Neural progenitor cell (in vitro differentiated cells): ENCODE measurements at regions not wholly inside any gene's neighbourhood (a gene's known extent, or its start where the extent isn't known, plus 50 kb on each side); places are given as distances from the start of the nearest gene placed in this dataset.

Experiments
- DNase-seq: peaks from one replicate; pipeline ENCODE4 v3.0.0-alpha.2; 2016; ENCODE audit warnings: low spot score
- H2AFZ ChIP-seq: fragments of 200-600 bp; sonication (generic); replicated peaks from 2 replicates; pipeline ENCODE4 v1.6.1; 2016; ENCODE audit warnings: antibody characterized with exemption
- H3F3A ChIP-seq: fragments of 200-600 bp; sonication (generic); 2 replicates; pipeline ENCODE4 v1.6.1; 2016; ENCODE audit warnings: antibody characterized with exemption, low read depth
- H3K27ac ChIP-seq: fragments of 200-600 bp; sonication (generic); 2 replicates; pipeline ENCODE4 v1.5.1; 2016; ENCODE audit warnings: mild to moderate bottlenecking
- H3K27me3 ChIP-seq: fragments of 200-600 bp; sonication (generic); 2 replicates; pipeline ENCODE4 v1.6.1; 2016; ENCODE audit warnings: mild to moderate bottlenecking, moderate library complexity
- H3K36me3 ChIP-seq: fragments of 200-600 bp; sonication (generic); 2 replicates; pipeline ENCODE4 v1.5.1; 2016
- H3K4me1 ChIP-seq: fragments of 200-600 bp; sonication (generic); 2 replicates; pipeline ENCODE4 v1.6.1; 2016; ENCODE audit warnings: mixed run types
- H3K4me2 ChIP-seq: fragments of 200-600 bp; sonication (generic); 2 replicates; pipeline ENCODE4 v1.6.1; 2016
- H3K4me3 ChIP-seq: fragments of 200-600 bp; sonication (generic); 2 replicates; pipeline ENCODE4 v1.5.1; 2016
- H3K79me2 ChIP-seq: fragments of 200-600 bp; sonication (generic); 2 replicates; pipeline ENCODE4 v1.6.1; 2016; ENCODE audit warnings: low read depth
- H3K9ac ChIP-seq: fragments of 200-600 bp; sonication (generic); 2 replicates; pipeline ENCODE4 v1.6.1; 2016
- H3K9me3 ChIP-seq: fragments of 200-600 bp; sonication (generic); 2 replicates; pipeline ENCODE4 v1.5.1; 2016; ENCODE audit warnings: low read depth
- H4K20me1 ChIP-seq: fragments of 200-600 bp; sonication (generic); 2 replicates; pipeline ENCODE4 v1.6.1; 2016; ENCODE audit warnings: low read depth
- H3K27ac Mint-ChIP-seq: 3 replicates; pipeline ENCODE4 v1.8.0; 2021; ENCODE audit warnings: mixed read lengths
- H3K27me3 Mint-ChIP-seq: 2 replicates; pipeline ENCODE4 v1.8.0; 2022; ENCODE audit warnings: low read depth, mild to moderate bottlenecking, inconsistent platforms, moderate library complexity, mixed read lengths; ENCODE audit not compliant: insufficient read depth
- H3K36me3 Mint-ChIP-seq: 3 replicates; pipeline ENCODE4 v1.8.0; 2021; ENCODE audit warnings: mixed read lengths
- H3K4me1 Mint-ChIP-seq: 3 replicates; pipeline ENCODE4 v1.8.0; 2021; ENCODE audit warnings: mixed read lengths
- H3K4me3 Mint-ChIP-seq: 3 replicates; pipeline ENCODE4 v1.8.0; 2021; ENCODE audit warnings: mild to moderate bottlenecking, moderate library complexity, mixed read lengths
- H3K9me3 Mint-ChIP-seq: 3 replicates; pipeline ENCODE4 v1.8.0; 2020; ENCODE audit warnings: mixed read lengths
- CTCF ChIP-seq: fragments of 200-600 bp; sonication (generic); IDR thresholded peaks from 2 replicates; pipeline ENCODE4 v1.5.1; 2017; ENCODE audit warnings: antibody characterized with exemption, mild to moderate bottlenecking
- EZH2 ChIP-seq: fragments of 200-600 bp; sonication (generic); IDR thresholded peaks from 2 replicates; pipeline ENCODE4 v1.6.1; 2017; ENCODE audit warnings: antibody characterized with exemption, mild to moderate bottlenecking, moderate library complexity
- EZH2phosphoT487 ChIP-seq: fragments of 200-600 bp; sonication (generic); IDR thresholded peaks from 2 replicates; pipeline ENCODE4 v1.6.1; 2017; ENCODE audit warnings: antibody characterized with exemption

GRCh38 chr5:157933005-157933404 is 74.1 kb upstream of the CLINT1 start:
- H3K4me1 ChIP-seq: no peaks in the 10 kb centered on the region
- Mint-ChIP-seq H3K27me3 (peaks cover 5% of the 10 kb centered on the region), H3K4me1 (no peaks in the 10 kb centered on the region), H3K27ac (no peak overlapping the region), H3K4me3 (no peak overlapping the region), H3K9me3 (peaks cover 8% of the 10 kb centered on the region), H3K36me3 (no peaks in the 10 kb centered on the region)
- H3K9me3 ChIP-seq: no peaks in the 10 kb centered on the region
- H3K27ac ChIP-seq: no peak overlapping the region
- no peak overlapping the region for H3K4me3 ChIP-seq
- H3K36me3 ChIP-seq: no peaks in the 10 kb centered on the region
- H3K9ac ChIP-seq: no peak overlapping the region
- H4K20me1 ChIP-seq: no peaks in the 10 kb centered on the region
- H3K4me2 ChIP-seq: no peak overlapping the region
- H3K27me3 ChIP-seq: no peaks in the 10 kb centered on the region
- H3K79me2 ChIP-seq: no peaks in the 10 kb centered on the region
- TF ChIP-seq EZH2 (no peak), EZH2phosphoT487 (no peak), CTCF (no peak)
- H3F3A ChIP-seq: no peaks in the 10 kb centered on the region
- no peak for DNase-seq
- H2AFZ ChIP-seq: no peak overlapping the region

- H3K36me3 ChIP-seq: no peaks in the 10 kb centered on the region
- no peak overlapping the region for H3K9ac ChIP-seq
- Mint-ChIP-seq H3K4me1 (peaks cover 16% of the 10 kb centered on the region), H3K4me3 (no peak overlapping the region), H3K27ac (no peak overlapping the region), H3K27me3 (peaks cover 2% of the 10 kb centered on the region), H3K9me3 (peaks cover 8% of the 10 kb centered on the region), H3K36me3 (no peaks in the 10 kb centered on the region)
- H3K4me2 ChIP-seq: no peak overlapping the region
- no peak overlapping the region for H2AFZ ChIP-seq
- no peaks in the 10 kb centered on the region for H3K79me2 ChIP-seq
- no peak overlapping the region for H3K27ac ChIP-seq
- H3K4me3 ChIP-seq: no peak overlapping the region
- no peak for DNase-seq
- TF ChIP-seq CTCF (no peak), EZH2phosphoT487 (no peak), EZH2 (no peak)
- no peaks in the 10 kb centered on the region for H3K27me3 ChIP-seq
- H4K20me1 ChIP-seq: no peaks in the 10 kb centered on the region
- H3K9me3 ChIP-seq: no peaks in the 10 kb centered on the region
- peaks cover 6% of the 10 kb centered on the region for H3F3A ChIP-seq
- H3K4me1 ChIP-seq: peaks cover 11% of the 10 kb centered on the region
Observed at GRCh38 chr5:157930710-157931109, 71.8 kb upstream of the CLINT1 start.

GRCh38 chr5:157926977-157927376 is 68.0 kb upstream of the CLINT1 start:
- H3K36me3 Mint-ChIP-seq: no peaks in the 10 kb centered on the region
- Histone ChIP-seq H3K9ac (no peak overlapping the region), H3K36me3 (no peaks in the 10 kb centered on the region), H4K20me1 (no peaks in the 10 kb centered on the region), H3K4me1 (peaks cover 11% of the 10 kb centered on the region), H3K27ac (no peak overlapping the region), H2AFZ (no peak overlapping the region), H3F3A (peaks cover 6% of the 10 kb centered on the region), H3K4me2 (no peak overlapping the region), H3K9me3 (no peaks in the 10 kb centered on the region), H3K27me3 (no peaks in the 10 kb centered on the region), H3K4me3 (no peak overlapping the region), H3K79me2 (no peaks in the 10 kb centered on the region)
- H3K9me3 Mint-ChIP-seq: peaks cover 3% of the 10 kb centered on the region
- TF ChIP-seq EZH2phosphoT487 (no peak), CTCF (no peak), EZH2 (no peak)
- H3K4me3 Mint-ChIP-seq: no peak overlapping the region
- peaks cover 20% of the 10 kb centered on the region for H3K4me1 Mint-ChIP-seq
- peaks cover 5% of the 10 kb centered on the region for H3K27me3 Mint-ChIP-seq
- DNase-seq: peak; percentile 28
- H3K27ac Mint-ChIP-seq: peak overlapping the region; percentile 48
